Mesenchymal stem cell (in vitro differentiated cells and primary cell): ENCODE measurements at regions not wholly inside any gene's neighbourhood (a gene's known extent, or its start where the extent isn't known, plus 50 kb on each side); places are given as distances from the start of the nearest gene placed in this dataset.
"Not testable (repeated sequence)": the region's sequence is repeated elsewhere in the genome, so short reads cannot be mapped to it uniquely, and the experiment has no call there.

Experiments
- DNase-seq: peaks from one replicate; pipeline ENCODE4 v3.0.0-alpha.2; 2013
- H2AFZ ChIP-seq: one replicate; pipeline ENCODE4 v1.6.1; 2013; ENCODE audit warnings: low read depth, mild to moderate bottlenecking, control low read depth, inconsistent platforms, low read length, moderate library complexity
- H2AK5ac ChIP-seq: 2 replicates; pipeline ENCODE4 v1.6.1; 2013; ENCODE audit warnings: low read length, moderate library complexity, mild to moderate bottlenecking, inconsistent platforms; ENCODE audit not compliant: severe bottlenecking
- H2BK120ac ChIP-seq: one replicate; pipeline ENCODE4 v1.6.1; 2013; ENCODE audit warnings: low read depth, mild to moderate bottlenecking, inconsistent platforms, low read length, moderate library complexity
- H2BK12ac ChIP-seq, 2 experiments: one replicate each; pipeline ENCODE4 v1.6.1; 2013; ENCODE audit warnings: inconsistent platforms in 2 of 2, low read length in 2 of 2, mild to moderate bottlenecking in 2 of 2, moderate library complexity in 2 of 2, control low read depth in 1 of 2
- H2BK15ac ChIP-seq: one replicate; pipeline ENCODE4 v1.6.1; 2013; ENCODE audit warnings: mild to moderate bottlenecking, low read depth, inconsistent platforms; ENCODE audit not compliant: poor library complexity, severe bottlenecking
- H2BK5ac ChIP-seq: 2 replicates; pipeline ENCODE4 v1.6.1; 2013; ENCODE audit warnings: low read depth, mild to moderate bottlenecking, low read length, control low read depth, inconsistent platforms; ENCODE audit not compliant: poor library complexity, severe bottlenecking
- H3K14ac ChIP-seq, 2 experiments: one replicate each; pipeline ENCODE4 v1.6.1; 2013; ENCODE audit warnings: inconsistent platforms in 2 of 2, low read length in 2 of 2, control low read depth in 1 of 2, mild to moderate bottlenecking in 1 of 2, moderate library complexity in 1 of 2
- H3K18ac ChIP-seq, 2 experiments: one replicate each; pipeline ENCODE4 v1.6.1; 2013; ENCODE audit warnings: inconsistent platforms in 2 of 2, low read length in 2 of 2, control low read depth in 1 of 2, low read depth in 1 of 2, mild to moderate bottlenecking in 1 of 2
- H3K23ac ChIP-seq, 2 experiments: one replicate each; pipeline ENCODE4 v1.6.1; 2013; ENCODE audit warnings: inconsistent platforms in 2 of 2, low read length in 2 of 2, mild to moderate bottlenecking in 2 of 2, moderate library complexity in 2 of 2, control low read depth in 1 of 2
- H3K27ac ChIP-seq: 2 replicates; pipeline ENCODE4 v1.5.1; 2013; ENCODE audit warnings: mild to moderate bottlenecking, moderate library complexity, low read length, control low read depth, inconsistent platforms; ENCODE audit not compliant: poor library complexity, severe bottlenecking
- H3K27me3 ChIP-seq, 2 experiments: 2 replicates each; pipeline versions ENCODE4 v1.6.1 to v1.7.0; 2013; ENCODE audit warnings: low read length in 2 of 2, mild to moderate bottlenecking in 2 of 2, moderate library complexity in 2 of 2, control low read depth in 1 of 2, inconsistent platforms in 1 of 2; ENCODE audit not compliant: control insufficient read depth in 1 of 2, insufficient read depth in 1 of 2
- H3K36me3 ChIP-seq, 2 experiments: 2 replicates each; pipeline versions ENCODE4 v1.6.1 to v1.7.0; 2013; ENCODE audit warnings: low read length in 2 of 2, control low read depth in 1 of 2, inconsistent platforms in 1 of 2, low read depth in 1 of 2, mild to moderate bottlenecking in 1 of 2; ENCODE audit not compliant: insufficient read depth in 2 of 2, control insufficient read depth in 1 of 2
- H3K4ac ChIP-seq, 2 experiments: one replicate each; pipeline ENCODE4 v1.6.1; 2013; ENCODE audit warnings: inconsistent platforms in 2 of 2, low read length in 2 of 2, mild to moderate bottlenecking in 2 of 2, moderate library complexity in 2 of 2, control low read depth in 1 of 2, low read depth in 1 of 2
- H3K4me1 ChIP-seq: 2 replicates; pipeline ENCODE4 v1.6.1; 2013; ENCODE audit warnings: low read depth, low read length, control low read depth; ENCODE audit not compliant: control insufficient read depth, insufficient read depth
- H3K4me2 ChIP-seq: 2 replicates; pipeline ENCODE4 v1.6.1; 2013; ENCODE audit warnings: low read length, mild to moderate bottlenecking, inconsistent platforms; ENCODE audit not compliant: poor library complexity, severe bottlenecking
- H3K4me3 ChIP-seq, 2 experiments: 2 replicates each; pipeline versions ENCODE4 v1.5.1 to v1.7.0; 2013; ENCODE audit warnings: low read length in 2 of 2, mild to moderate bottlenecking in 2 of 2, control low read depth in 1 of 2, low read depth in 1 of 2; ENCODE audit not compliant: insufficient read depth in 1 of 2
- H3K79me1 ChIP-seq: replicated peaks from 2 replicates; pipeline ENCODE4 v1.6.1; 2013; ENCODE audit warnings: mild to moderate bottlenecking, control low read depth, low read length, inconsistent platforms; ENCODE audit not compliant: poor library complexity, severe bottlenecking
- H3K9ac ChIP-seq: 2 replicates; pipeline ENCODE4 v1.7.0; 2013; ENCODE audit warnings: mild to moderate bottlenecking, low read length, moderate library complexity
- H3K9me3 ChIP-seq: 2 replicates; pipeline ENCODE4 v1.7.0; 2013; ENCODE audit warnings: mild to moderate bottlenecking, low read length; ENCODE audit not compliant: control insufficient read depth
- H4K8ac ChIP-seq: one replicate; pipeline ENCODE4 v1.6.1; 2013; ENCODE audit warnings: inconsistent platforms, mild to moderate bottlenecking, low read length, moderate library complexity
- H4K91ac ChIP-seq: one replicate; pipeline ENCODE4 v1.6.1; 2013; ENCODE audit warnings: mild to moderate bottlenecking, low read length, inconsistent platforms
- WGBS: methylation state at CpG from one replicate; pipeline ENCODE4 v1.1.7; 2013; ENCODE audit warnings: mixed read lengths; 5-methylcytosine and 5-hydroxymethylcytosine counted together

GRCh38 chr6:167232356-167232755 lies 58.8 kb upstream of the UNC93A start:
- 78% methylated on average over 2 of the region's 3 CpGs for WGBS
- Histone ChIP-seq H2BK120ac (no peak overlapping the region), H4K8ac (no peak overlapping the region), H2BK5ac (no peak overlapping the region), H3K27ac (no peak overlapping the region), H3K4me2 (no peak overlapping the region), H2AK5ac (no peak overlapping the region), H3K27me3 (peaks cover 27 to 30% of the 10 kb centered on the region in 2 experiments), H4K91ac (no peak overlapping the region), H3K9me3 (no peaks in the 10 kb centered on the region), H3K4ac (no peak overlapping the region), H3K18ac (no peak overlapping the region), H3K36me3 (no peaks in the 10 kb centered on the region), H3K4me1 (no peaks in the 10 kb centered on the region), H3K9ac (no peak overlapping the region), H2BK15ac (no peak overlapping the region), H3K4me3 (no peak overlapping the region), H3K23ac (no peak overlapping the region), H3K79me1 (no peaks in the 10 kb centered on the region), H2AFZ (no peak overlapping the region), H2BK12ac (no peak overlapping the region), H3K14ac (no peak overlapping the region)
- no peak for DNase-seq

- no peak for DNase-seq
- peaks cover 1% of the 10 kb centered on the region for H3K4me1 ChIP-seq
- no peak overlapping the region for H2AFZ ChIP-seq
- no peak overlapping the region for H2BK15ac ChIP-seq
- no peak overlapping the region for H4K8ac ChIP-seq
- no peak overlapping the region for H2BK120ac ChIP-seq
- no peak overlapping the region for H3K14ac ChIP-seq
- H3K9ac ChIP-seq: no peak overlapping the region
- no peak overlapping the region for H2AK5ac ChIP-seq
- no peak overlapping the region for H2BK12ac ChIP-seq
- 46% methylated on average over 6 of the region's 6 CpGs for whole genome bisulfite sequencing
- H3K4ac ChIP-seq: no peak overlapping the region
- H4K91ac ChIP-seq: no peak overlapping the region
- peak overlapping the region in 1 of 2 experiments; percentile 8 for H3K18ac ChIP-seq
- no peak overlapping the region for H2BK5ac ChIP-seq
- H3K23ac ChIP-seq: no peak overlapping the region
- no peak overlapping the region for H3K4me2 ChIP-seq
- H3K9me3 ChIP-seq: no peaks in the 10 kb centered on the region
- no peaks in the 10 kb centered on the region for H3K36me3 ChIP-seq
- H3K79me1 ChIP-seq: no peaks in the 10 kb centered on the region
- no peak overlapping the region for H3K4me3 ChIP-seq
- H3K27me3 ChIP-seq: peaks cover 20 to 24% of the 10 kb centered on the region in 2 experiments
- no peak overlapping the region for H3K27ac ChIP-seq
Measured at GRCh38 chr6:167233490-167233889, 57.6 kb upstream of the UNC93A start.

GRCh38 chr6:167234576-167234975 lies 56.5 kb upstream of the UNC93A start:
- H2BK120ac ChIP-seq: not testable (repeated sequence)
- WGBS: 23% methylated on average over 3 of the region's 6 CpGs

GRCh38 chr6:167235005-167235404 lies 56.1 kb upstream of the UNC93A start:
- no peak overlapping the region for H3K4me2 ChIP-seq
- H2BK5ac ChIP-seq: no peak overlapping the region
- no peaks in the 10 kb centered on the region for H3K9me3 ChIP-seq
- no peak for DNase-seq
- H2BK12ac ChIP-seq: no peak overlapping the region
- H2BK120ac ChIP-seq: no peak overlapping the region
- no peak overlapping the region for H4K91ac ChIP-seq
- no peak overlapping the region for H3K14ac ChIP-seq
- H2AK5ac ChIP-seq: no peak overlapping the region
- peaks cover 1% of the 10 kb centered on the region for H3K4me1 ChIP-seq
- no peak overlapping the region for H3K23ac ChIP-seq
- WGBS: 69% methylated on average over 9 of the region's 9 CpGs
- peaks cover 12 to 13% of the 10 kb centered on the region in 2 experiments for H3K27me3 ChIP-seq
- H3K79me1 ChIP-seq: no peaks in the 10 kb centered on the region
- no peak overlapping the region for H2AFZ ChIP-seq
- no peak overlapping the region for H2BK15ac ChIP-seq
- H3K4me3 ChIP-seq: no peak overlapping the region
- H3K27ac ChIP-seq: no peak overlapping the region
- H4K8ac ChIP-seq: no peak overlapping the region
- no peak overlapping the region for H3K9ac ChIP-seq
- H3K18ac ChIP-seq: no peak overlapping the region
- H3K4ac ChIP-seq: no peak overlapping the region
- no peaks in the 10 kb centered on the region for H3K36me3 ChIP-seq

More at GRCh38 chr6:167234576-167234975, 56.5 kb upstream of the UNC93A start:
- H3K4me2 ChIP-seq, H2AK5ac ChIP-seq, H3K27ac ChIP-seq, H2BK15ac ChIP-seq, H2BK12ac ChIP-seq, H3K9ac ChIP-seq, H3K79me1 ChIP-seq, H4K8ac ChIP-seq, H3K18ac ChIP-seq, H4K91ac ChIP-seq, H2AFZ ChIP-seq, DNase-seq, H3K14ac ChIP-seq, H3K4ac ChIP-seq, H3K4me1 ChIP-seq, H3K4me3 ChIP-seq, H3K23ac ChIP-seq, H2BK5ac ChIP-seq, H3K9me3 ChIP-seq, H3K36me3 ChIP-seq: not testable (repeated sequence)
- peaks cover 15 to 16% of the 10 kb centered on the region in 2 experiments for H3K27me3 ChIP-seq
